HL-60 (cell line): ENCODE measurements at regions not wholly inside any gene's neighbourhood (a gene's known extent, or its start where the extent isn't known, plus 50 kb on each side); places are given as distances from the start of the nearest gene placed in this dataset.
"Not testable (repeated sequence)": the region's sequence is repeated elsewhere in the genome, so short reads cannot be mapped to it uniquely, and the experiment has no call there.

ENCODE experiments used
- DNase-seq, 2 experiments: peaks; one replicate each; pipeline ENCODE4 v3.0.0-alpha.2; 2010 to 2020; ENCODE audit warnings: low read depth in 1 of 2, low spot score in 1 of 2
- H3K27ac ChIP-seq: fragments of 250-450 bp; sonication (Bioruptor Pico); replicated peaks from 2 replicates; pipeline ENCODE4 v1.5.1; 2020; ENCODE audit warnings: mild to moderate bottlenecking, moderate library complexity
- H3K27me3 ChIP-seq: fragments of 250-450 bp; sonication (Bioruptor Pico); 2 replicates; pipeline ENCODE4 v1.5.1; 2021; ENCODE audit warnings: mild to moderate bottlenecking, moderate library complexity; ENCODE audit not compliant: insufficient read depth, poor library complexity, severe bottlenecking
- H3K4me3 ChIP-seq: replicated peaks from 2 replicates; pipeline ENCODE4 v1.5.1; 2011; ENCODE audit warnings: mild to moderate bottlenecking, control low read depth, low read length; ENCODE audit not compliant: insufficient read depth
- GABPA ChIP-seq: IDR thresholded peaks from 2 replicates; pipeline ENCODE4 v1.6.1; 2012; ENCODE audit warnings: low read depth
- POLR2AphosphoS5 ChIP-seq: IDR thresholded peaks from 2 replicates; pipeline ENCODE4 v1.6.1; 2012; ENCODE audit warnings: low read depth
- SPI1 ChIP-seq: IDR thresholded peaks from 2 replicates; pipeline ENCODE4 v1.6.1; 2012; ENCODE audit warnings: low read depth, mild to moderate bottlenecking, borderline replicate concordance
- TF ChIP-seq, protein P1 (sequence below): IDR thresholded peaks from 2 replicates; pipeline ENCODE4 v1.6.1; 2012; ENCODE audit warnings: low read depth; ENCODE audit not compliant: insufficient replicate concordance
- TF ChIP-seq, protein P2 (sequence below): IDR thresholded peaks from one replicate; pipeline ENCODE4 v1.5.1; 2011; ENCODE audit warnings: low read length, control low read depth, inconsistent platforms; ENCODE audit not compliant: insufficient read depth

DNA sequence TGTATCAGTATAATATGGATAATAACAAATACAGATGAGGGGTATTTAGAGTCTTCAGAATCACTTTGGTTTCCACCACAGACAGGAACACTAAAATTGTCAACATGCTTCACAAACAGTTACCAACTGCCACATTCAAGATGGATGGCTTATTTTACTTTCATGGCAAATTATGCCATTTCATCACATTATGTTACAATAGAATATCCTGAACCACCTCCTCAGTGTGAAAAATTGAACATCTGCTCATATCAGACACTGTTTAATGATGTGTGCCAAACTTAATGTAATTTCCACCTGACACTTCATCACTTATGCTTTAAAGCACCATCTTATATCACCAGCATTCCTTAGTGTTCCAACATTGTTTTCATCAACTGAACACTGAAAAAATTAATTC, 357.4 kb downstream of the KCNN2 start:
- no peak for DNase-seq
- Histone ChIP-seq H3K27me3 (no peaks in the 10 kb centered on the region), H3K27ac (no peak overlapping the region), H3K4me3 (no peak overlapping the region)
- TF ChIP-seq POLR2AphosphoS5 (no peak), SPI1 (no peak), GABPA (no peak)
- TF ChIP-seq, protein P1, sequence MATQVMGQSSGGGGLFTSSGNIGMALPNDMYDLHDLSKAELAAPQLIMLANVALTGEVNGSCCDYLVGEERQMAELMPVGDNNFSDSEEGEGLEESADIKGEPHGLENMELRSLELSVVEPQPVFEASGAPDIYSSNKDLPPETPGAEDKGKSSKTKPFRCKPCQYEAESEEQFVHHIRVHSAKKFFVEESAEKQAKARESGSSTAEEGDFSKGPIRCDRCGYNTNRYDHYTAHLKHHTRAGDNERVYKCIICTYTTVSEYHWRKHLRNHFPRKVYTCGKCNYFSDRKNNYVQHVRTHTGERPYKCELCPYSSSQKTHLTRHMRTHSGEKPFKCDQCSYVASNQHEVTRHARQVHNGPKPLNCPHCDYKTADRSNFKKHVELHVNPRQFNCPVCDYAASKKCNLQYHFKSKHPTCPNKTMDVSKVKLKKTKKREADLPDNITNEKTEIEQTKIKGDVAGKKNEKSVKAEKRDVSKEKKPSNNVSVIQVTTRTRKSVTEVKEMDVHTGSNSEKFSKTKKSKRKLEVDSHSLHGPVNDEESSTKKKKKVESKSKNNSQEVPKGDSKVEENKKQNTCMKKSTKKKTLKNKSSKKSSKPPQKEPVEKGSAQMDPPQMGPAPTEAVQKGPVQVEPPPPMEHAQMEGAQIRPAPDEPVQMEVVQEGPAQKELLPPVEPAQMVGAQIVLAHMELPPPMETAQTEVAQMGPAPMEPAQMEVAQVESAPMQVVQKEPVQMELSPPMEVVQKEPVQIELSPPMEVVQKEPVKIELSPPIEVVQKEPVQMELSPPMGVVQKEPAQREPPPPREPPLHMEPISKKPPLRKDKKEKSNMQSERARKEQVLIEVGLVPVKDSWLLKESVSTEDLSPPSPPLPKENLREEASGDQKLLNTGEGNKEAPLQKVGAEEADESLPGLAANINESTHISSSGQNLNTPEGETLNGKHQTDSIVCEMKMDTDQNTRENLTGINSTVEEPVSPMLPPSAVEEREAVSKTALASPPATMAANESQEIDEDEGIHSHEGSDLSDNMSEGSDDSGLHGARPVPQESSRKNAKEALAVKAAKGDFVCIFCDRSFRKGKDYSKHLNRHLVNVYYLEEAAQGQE, result no peak
- TF ChIP-seq, protein P2, sequence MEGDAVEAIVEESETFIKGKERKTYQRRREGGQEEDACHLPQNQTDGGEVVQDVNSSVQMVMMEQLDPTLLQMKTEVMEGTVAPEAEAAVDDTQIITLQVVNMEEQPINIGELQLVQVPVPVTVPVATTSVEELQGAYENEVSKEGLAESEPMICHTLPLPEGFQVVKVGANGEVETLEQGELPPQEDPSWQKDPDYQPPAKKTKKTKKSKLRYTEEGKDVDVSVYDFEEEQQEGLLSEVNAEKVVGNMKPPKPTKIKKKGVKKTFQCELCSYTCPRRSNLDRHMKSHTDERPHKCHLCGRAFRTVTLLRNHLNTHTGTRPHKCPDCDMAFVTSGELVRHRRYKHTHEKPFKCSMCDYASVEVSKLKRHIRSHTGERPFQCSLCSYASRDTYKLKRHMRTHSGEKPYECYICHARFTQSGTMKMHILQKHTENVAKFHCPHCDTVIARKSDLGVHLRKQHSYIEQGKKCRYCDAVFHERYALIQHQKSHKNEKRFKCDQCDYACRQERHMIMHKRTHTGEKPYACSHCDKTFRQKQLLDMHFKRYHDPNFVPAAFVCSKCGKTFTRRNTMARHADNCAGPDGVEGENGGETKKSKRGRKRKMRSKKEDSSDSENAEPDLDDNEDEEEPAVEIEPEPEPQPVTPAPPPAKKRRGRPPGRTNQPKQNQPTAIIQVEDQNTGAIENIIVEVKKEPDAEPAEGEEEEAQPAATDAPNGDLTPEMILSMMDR, result no peak

DNA sequence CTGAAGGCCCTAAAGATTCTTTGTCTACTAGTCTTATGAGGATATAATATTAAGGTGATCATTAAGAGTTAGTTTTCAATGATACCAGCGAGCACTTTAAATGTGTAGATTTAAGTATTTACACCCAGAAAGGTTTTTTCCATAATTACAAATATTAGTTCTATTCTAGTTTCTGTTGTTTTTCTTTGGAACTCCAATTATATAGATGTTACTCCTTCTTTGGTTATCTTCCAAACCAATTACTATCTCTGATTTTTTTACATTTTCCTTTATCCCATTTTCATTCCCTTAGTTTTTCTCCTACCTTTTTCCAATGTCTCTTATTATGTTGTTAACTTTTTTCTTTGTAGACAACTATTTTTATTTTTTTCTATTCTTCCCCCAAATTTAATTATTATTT, 355.1 kb downstream of the KCNN2 start:
- Histone ChIP-seq H3K27me3 (no peaks in the 10 kb centered on the region), H3K4me3 (no peak overlapping the region), H3K27ac (no peak overlapping the region)
- TF ChIP-seq SPI1 (no peak), GABPA (no peak), POLR2AphosphoS5 (no peak)
- TF ChIP-seq, protein P1, result no peak
- TF ChIP-seq, protein P2, result no peak
- DNase-seq, result no peak

DNA sequence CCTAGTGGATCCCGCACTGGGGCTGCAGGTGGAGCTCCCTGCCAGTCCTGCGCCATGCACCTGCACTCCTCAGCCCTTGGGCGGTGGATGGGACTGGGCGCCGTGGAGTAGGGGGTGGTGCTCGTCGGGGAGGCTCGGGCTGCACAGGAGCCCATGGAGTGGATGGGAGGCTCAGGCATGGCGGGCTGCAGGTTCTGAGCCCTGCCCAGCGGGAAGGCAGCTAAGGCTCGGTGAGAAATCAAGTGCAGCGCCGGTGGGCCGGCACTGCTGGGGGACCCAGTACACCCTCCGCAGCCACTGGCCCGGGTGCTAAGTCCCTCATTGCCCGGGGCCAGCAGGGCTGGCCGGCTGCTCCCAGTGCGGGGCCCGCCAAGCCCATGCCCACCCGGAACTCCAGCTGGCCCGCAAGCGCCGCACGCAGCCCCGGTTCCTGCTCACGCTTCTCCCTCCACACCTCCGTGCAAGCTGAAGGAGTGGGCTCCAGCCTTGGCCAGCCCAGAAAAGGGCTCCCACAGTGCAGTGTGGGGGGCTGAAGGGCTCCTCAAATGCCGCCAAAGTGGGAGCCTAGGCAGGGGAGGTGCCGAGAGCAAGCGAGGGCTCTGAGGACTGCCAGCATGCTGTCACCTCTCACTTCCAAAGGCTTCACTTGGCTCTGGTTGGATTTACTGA, 342.5 kb downstream of the KCNN2 start:
- DNase-seq, H3K4me3 ChIP-seq, H3K27me3 ChIP-seq, H3K27ac ChIP-seq: not testable (repeated sequence)

DNA sequence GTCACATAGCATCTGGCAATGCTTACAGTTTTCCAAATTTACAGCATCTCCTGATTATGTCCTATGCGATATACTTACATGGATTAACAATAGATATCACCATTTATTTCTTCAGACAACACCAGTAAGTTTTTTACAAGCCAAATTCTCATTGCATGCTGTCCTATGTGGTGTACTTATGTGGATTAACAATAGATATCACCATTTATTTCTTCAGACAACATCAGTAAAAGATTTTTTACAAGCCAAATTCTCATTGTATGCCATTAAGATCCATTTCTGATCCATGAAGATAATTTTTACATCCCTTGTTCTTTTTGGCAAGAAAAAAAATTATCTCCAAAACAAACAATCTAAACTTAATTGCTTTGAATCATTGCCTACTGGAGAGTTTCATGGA, 340.9 kb downstream of the KCNN2 start:
- TF ChIP-seq POLR2AphosphoS5 (no peak), GABPA (no peak), SPI1 (no peak)
- TF ChIP-seq, protein P1, result no peak
- TF ChIP-seq, protein P2, result no peak
- H3K27ac ChIP-seq, result no peak overlapping the region
- no peak overlapping the region for H3K4me3 ChIP-seq
- no peak for DNase-seq
- no peaks in the 10 kb centered on the region for H3K27me3 ChIP-seq
